H1 (cell line): ENCODE measurements at regions not wholly inside any gene's neighbourhood (a gene's known extent, or its start where the extent isn't known, plus 50 kb on each side); places are given as distances from the start of the nearest gene placed in this dataset.

Experiments used
- CTCF ChIA-PET: fragments of 300-600 bp; sonication (Branson Sonifier 250); formaldehyde crosslinking; loops from one replicate; lab custom pipeline; 2021; ENCODE audit not compliant: partially characterized antibody; lab: Charles Lee
- POLR2A ChIA-PET: fragments of 300-600 bp; sonication (Branson Sonifier 250); formaldehyde crosslinking; loops from one replicate; lab custom pipeline; 2021; ENCODE audit warnings: inconsistent platforms; ENCODE audit not compliant: partially characterized antibody; lab: Charles Lee
- DNase-seq, 2 experiments: peaks; one replicate each; pipeline versions ENCODE4 v3.0.0 to v3.0.0-alpha.2; 2010 to 2022; ENCODE audit warnings: low spot score in 2 of 2, low read depth in 1 of 2, mixed read lengths in 1 of 2
- FAIRE-seq: peaks from 2 replicates; lab custom pipeline; 2011; peaks lifted over from hg19 to GRCh38; lab: Jason Lieb, UNC
- H2AFZ ChIP-seq: 2 replicates; pipeline ENCODE4 v1.8.1; 2012; ENCODE audit warnings: low read length, inconsistent platforms
- H2AK5ac ChIP-seq: 2 replicates; pipeline ENCODE4 v1.6.1; 2013; ENCODE audit warnings: low read depth, low read length
- H2BK120ac ChIP-seq: replicated peaks from 2 replicates; pipeline ENCODE3; 2013; ENCODE audit warnings: low read depth, low read length, inconsistent platforms
- H2BK12ac ChIP-seq: 2 replicates; pipeline ENCODE4 v1.6.1; 2013; ENCODE audit warnings: low read depth, low read length
- H2BK15ac ChIP-seq: 2 replicates; pipeline ENCODE4 v1.6.1; 2013; ENCODE audit warnings: low read length
- H2BK20ac ChIP-seq: 2 replicates; pipeline ENCODE4 v1.6.1; 2013; ENCODE audit warnings: low read length
- H2BK5ac ChIP-seq: 2 replicates; pipeline ENCODE4 v1.6.1; 2013; ENCODE audit warnings: low read depth, low read length
- H3K14ac ChIP-seq: 2 replicates; pipeline ENCODE4 v1.6.1; 2013; ENCODE audit warnings: inconsistent platforms; ENCODE audit not compliant: insufficient read length
- H3K18ac ChIP-seq: 2 replicates; pipeline ENCODE4 v1.6.1; 2013; ENCODE audit warnings: low read length; ENCODE audit errors: extremely low read depth
- H3K23ac ChIP-seq: 2 replicates; pipeline ENCODE4 v1.6.1; 2013; ENCODE audit warnings: inconsistent platforms; ENCODE audit not compliant: insufficient read length
- H3K23me2 ChIP-seq: 2 replicates; pipeline ENCODE4 v1.6.1; 2013; ENCODE audit warnings: low read depth, low read length
- H3K27ac ChIP-seq: 2 replicates; pipeline ENCODE4 v1.6.1; 2011; ENCODE audit warnings: low read depth, low read length, inconsistent platforms
- H3K27me3 ChIP-seq, 4 experiments: replicated peaks in 1 of 4; 1 replicate in 1 of 4; 2 replicates in 3 of 4; pipeline versions ENCODE4 v1.6.1 to v1.8.1; 2011 to 2013; ENCODE audit warnings: low read length in 3 of 4, mild to moderate bottlenecking in 3 of 4, inconsistent platforms in 2 of 4, mixed read lengths in 2 of 4, moderate library complexity in 1 of 4; ENCODE audit not compliant: control insufficient read depth in 3 of 4, insufficient read depth in 3 of 4; ENCODE audit errors: extremely low read depth in 1 of 4
- H3K36me3 ChIP-seq, 4 experiments: 2 replicates each; pipeline versions ENCODE4 v1.6.1 to v1.8.1; 2011 to 2013; ENCODE audit warnings: mild to moderate bottlenecking in 4 of 4, low read length in 3 of 4, moderate library complexity in 2 of 4, control low read depth in 1 of 4, inconsistent platforms in 1 of 4; ENCODE audit not compliant: insufficient read depth in 4 of 4, control insufficient read depth in 2 of 4
- H3K4ac ChIP-seq: replicated peaks from 2 replicates; pipeline ENCODE3; 2013; ENCODE audit warnings: low read length, low read depth, mixed read lengths, inconsistent platforms; ENCODE audit not compliant: insufficient read length
- H3K4me1 ChIP-seq, 4 experiments: replicated peaks in 1 of 4; 1 replicate in 1 of 4; 2 replicates in 3 of 4; pipeline versions ENCODE4 v1.6.1 to v1.8.1; 2011 to 2013; ENCODE audit warnings: low read length in 3 of 4, inconsistent platforms in 2 of 4, mixed read lengths in 1 of 4; ENCODE audit not compliant: insufficient read depth in 4 of 4, control insufficient read depth in 3 of 4
- H3K4me2 ChIP-seq, 2 experiments: 2 replicates each; pipeline versions ENCODE4 v1.6.1 to v1.8.1; 2011 to 2013; ENCODE audit warnings: low read depth in 2 of 2, low read length in 2 of 2, control low read depth in 1 of 2, inconsistent platforms in 1 of 2, mild to moderate bottlenecking in 1 of 2; ENCODE audit not compliant: insufficient read depth in 1 of 2
- H3K4me3 ChIP-seq, 4 experiments: fragments of 200-600, 300-600 bp in 1 of 4; sonication (generic), shearing (Covaris generic), sonication (Bioruptor Twin) in 1 of 4; 2 replicates each; pipeline versions ENCODE4 v1.5.1 to v1.8.1; 2011 to 2016; ENCODE audit warnings: low read length in 4 of 4, low read depth in 3 of 4, control low read depth in 2 of 4, inconsistent platforms in 2 of 4, mild to moderate bottlenecking in 2 of 4, mixed read lengths in 1 of 4, moderate library complexity in 1 of 4; ENCODE audit not compliant: insufficient read depth in 2 of 4; ENCODE audit errors: extremely low read depth in 1 of 4
- H3K56ac ChIP-seq: replicated peaks from 2 replicates; pipeline ENCODE3; 2013; ENCODE audit warnings: low read depth, mild to moderate bottlenecking, mixed read lengths, low read length, inconsistent platforms; ENCODE audit not compliant: insufficient read length
- H3K79me1 ChIP-seq: 2 replicates; pipeline ENCODE4 v1.6.1; 2013; ENCODE audit warnings: low read depth, low read length, control low read depth
- H3K79me2 ChIP-seq, 2 experiments: 2 replicates each; pipeline versions ENCODE4 v1.6.1 to v1.8.1; 2012 to 2013; ENCODE audit warnings: low read length in 2 of 2, mild to moderate bottlenecking in 2 of 2, inconsistent platforms in 1 of 2; ENCODE audit not compliant: insufficient read depth in 2 of 2, control insufficient read depth in 1 of 2
- H3K9ac ChIP-seq, 4 experiments: replicated peaks in 1 of 4; 1 replicate in 1 of 4; 2 replicates in 3 of 4; pipeline versions ENCODE4 v1.6.1 to v1.8.1; 2011 to 2013; ENCODE audit warnings: low read depth in 3 of 4, low read length in 3 of 4, control low read depth in 2 of 4, mild to moderate bottlenecking in 2 of 4, moderate library complexity in 2 of 4, inconsistent platforms in 1 of 4; ENCODE audit errors: extremely low read depth in 1 of 4
- H3K9me3 ChIP-seq, 2 experiments: 2 replicates each; pipeline versions ENCODE4 v1.6.1 to v1.8.1; 2012 to 2013; ENCODE audit warnings: mild to moderate bottlenecking in 2 of 2, moderate library complexity in 2 of 2, control low read depth in 1 of 2, inconsistent platforms in 1 of 2, low read depth in 1 of 2, low read length in 1 of 2, mixed read lengths in 1 of 2; ENCODE audit not compliant: insufficient read depth in 2 of 2
- H4K20me1 ChIP-seq, 2 experiments: replicated peaks in 1 of 2; 2 replicates each; pipeline versions ENCODE3 to v1.8.1; 2011 to 2013; ENCODE audit warnings: inconsistent platforms in 2 of 2, low read length in 2 of 2, mild to moderate bottlenecking in 1 of 2; ENCODE audit not compliant: insufficient read depth in 2 of 2, control insufficient read depth in 1 of 2
- H4K5ac ChIP-seq: 2 replicates; pipeline ENCODE4 v1.6.1; 2013; ENCODE audit warnings: low read length, low read depth, mixed read lengths, inconsistent platforms; ENCODE audit not compliant: insufficient read length
- H4K8ac ChIP-seq: 2 replicates; pipeline ENCODE4 v1.8.0; 2013; ENCODE audit warnings: mild to moderate bottlenecking, moderate library complexity, low read length, inconsistent platforms; ENCODE audit not compliant: insufficient read depth; ENCODE audit errors: extremely low read depth
- H4K91ac ChIP-seq: replicated peaks from 2 replicates; pipeline ENCODE3; 2013; ENCODE audit warnings: low read length, mixed read lengths, inconsistent platforms; ENCODE audit not compliant: insufficient read length
- CHD1 ChIP-seq: IDR thresholded peaks from 2 replicates; pipeline ENCODE4 v1.6.1; 2012; ENCODE audit warnings: low read depth, low read length, improper control_type of control experiment
- CHD2 ChIP-seq: IDR thresholded peaks from 2 replicates; pipeline ENCODE4 v1.6.1; 2012; ENCODE audit warnings: low read length, improper control_type of control experiment
- CTCF ChIP-seq, 3 experiments: IDR thresholded peaks; 1 replicate in 2 of 3; 2 replicates in 1 of 3; pipeline versions ENCODE4 v1.5.1 to v1.6.1; 2011; ENCODE audit warnings: low read length in 3 of 3, mild to moderate bottlenecking in 3 of 3, inconsistent platforms in 2 of 3, low read depth in 1 of 3, moderate library complexity in 1 of 3; ENCODE audit not compliant: insufficient read depth in 1 of 3; ENCODE audit errors: control extremely low read depth in 1 of 3
- EZH2 ChIP-seq: fragments of 200-600 bp; sonication (generic); IDR thresholded peaks from 2 replicates; pipeline ENCODE4 v1.7.1; 2012; ENCODE audit warnings: low read depth, mild to moderate bottlenecking, moderate library complexity, low read length, inconsistent platforms; ENCODE audit not compliant: severe bottlenecking
- NRF1 ChIP-seq: IDR thresholded peaks from 2 replicates; pipeline ENCODE4 v1.6.1; 2011; ENCODE audit warnings: mild to moderate bottlenecking, low read depth, low read length, improper control_type of control experiment
- POLR2A ChIP-seq, 2 experiments: IDR thresholded peaks; 1 replicate in 1 of 2; 2 replicates in 1 of 2; pipeline ENCODE4 v1.6.1; 2011; ENCODE audit warnings: low read depth in 2 of 2, low read length in 2 of 2, mild to moderate bottlenecking in 2 of 2; ENCODE audit errors: control extremely low read depth in 1 of 2
- RNF2 ChIP-seq: fragments of 200-900, 300-1000 bp; sonication (generic); IDR thresholded peaks from 2 replicates; pipeline ENCODE4 v1.7.1; 2016; ENCODE audit warnings: borderline replicate concordance, low read depth, mild to moderate bottlenecking, antibody characterized with exemption, low read length; ENCODE audit not compliant: poor library complexity, severe bottlenecking; ENCODE audit errors: missing control alignments
- SIX5 ChIP-seq: IDR thresholded peaks from 2 replicates; pipeline ENCODE4 v1.6.1; 2011; ENCODE audit warnings: mild to moderate bottlenecking, low read depth, low read length
- SP2 ChIP-seq: IDR thresholded peaks from 2 replicates; pipeline ENCODE4 v1.6.1; 2012; ENCODE audit warnings: mild to moderate bottlenecking, low read length, inconsistent platforms
- TEAD4 ChIP-seq: IDR thresholded peaks from 2 replicates; pipeline ENCODE4 v1.6.1; 2012; ENCODE audit warnings: low read depth, low read length, inconsistent platforms, mixed read lengths
- WGBS, 2 experiments: shearing (Covaris generic) in 1 of 2; methylation state at CpG; one replicate each; pipeline versions ENCODE4 v1.1.6 to v1.1.7; 2013 to 2015; ENCODE audit warnings: low lambda C conversion rate in 2 of 2, mixed read lengths in 2 of 2, inconsistent platforms in 1 of 2, low coverage in 1 of 2, missing lambda C conversion rate in 1 of 2; ENCODE audit not compliant: insufficient replicate concordance in 2 of 2, insufficient coverage in 1 of 2, insufficient read length in 1 of 2; ENCODE audit errors: extremely low coverage in 1 of 2, missing lambda C conversion rate in 1 of 2; 5-methylcytosine and 5-hydroxymethylcytosine counted together
- TF ChIP-seq, protein P1 (sequence below): IDR thresholded peaks from 2 replicates; pipeline ENCODE4 v1.6.1; 2012; ENCODE audit warnings: low read length, inconsistent platforms

DNA sequence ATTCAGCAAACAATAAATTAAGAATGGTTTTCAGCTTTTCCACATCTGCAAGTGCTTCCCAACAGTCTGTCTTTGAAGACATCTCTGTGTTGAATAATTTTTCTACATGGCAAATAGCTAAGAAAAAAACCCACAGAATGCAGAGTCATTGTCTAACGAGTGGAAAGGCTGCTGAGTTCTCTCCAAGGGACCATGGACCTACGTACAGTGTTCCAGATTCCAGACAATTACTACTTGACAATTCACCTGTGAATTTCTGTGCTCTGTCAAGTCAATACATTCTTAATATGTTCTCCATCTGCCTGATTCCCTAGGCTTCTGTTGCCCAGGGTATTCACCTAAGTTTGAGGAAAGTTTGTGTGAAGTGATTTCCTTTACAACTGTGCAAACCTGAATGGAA lies 83.8 kb upstream of the CA10 start:
- FAIRE-seq (no peak), DNase-seq (no peak)
- H3K56ac ChIP-seq = no peak overlapping the region
- H4K20me1 ChIP-seq = no peaks in the 10 kb centered on the region
- H3K9ac ChIP-seq = no peak overlapping the region
- H3K36me3 ChIP-seq = no peaks in the 10 kb centered on the region
- no peaks in the 10 kb centered on the region for H3K79me1 ChIP-seq
- no peak overlapping the region for H2BK12ac ChIP-seq
- H2AK5ac ChIP-seq = no peak overlapping the region
- no peak overlapping the region for H3K23ac ChIP-seq
- WGBS, 2 experiments = 85% methylated on average over 2 of the region's 2 CpGs; no CpG with 5 or more reads in 1 of the 2 experiments
- H3K4ac ChIP-seq = no peak overlapping the region
- H4K8ac ChIP-seq = no peak overlapping the region
- H2AFZ ChIP-seq = no peak overlapping the region
- ChIA-PET CTCF (no interaction called here), POLR2A (interaction anchor here (0.7 kb wide), 1 partner anchor 254 kb away, joined by 3 read pairs; no protein-coding TSS in a partner anchor)
- H3K14ac ChIP-seq = no peak overlapping the region
- no peaks in the 10 kb centered on the region for H3K9me3 ChIP-seq
- no peak overlapping the region for H3K18ac ChIP-seq
- no peak overlapping the region for H4K91ac ChIP-seq
- H2BK5ac ChIP-seq = no peak overlapping the region
- no peak overlapping the region for H3K4me3 ChIP-seq
- no peak overlapping the region for H2BK15ac ChIP-seq
- no peaks in the 10 kb centered on the region for H3K23me2 ChIP-seq
- no peak overlapping the region for H3K27ac ChIP-seq
- no peaks in the 10 kb centered on the region for H3K4me1 ChIP-seq
- no peak overlapping the region for H3K4me2 ChIP-seq
- no peak overlapping the region for H2BK120ac ChIP-seq
- H3K79me2 ChIP-seq = no peaks in the 10 kb centered on the region
- no peak overlapping the region for H4K5ac ChIP-seq
- no peak overlapping the region for H2BK20ac ChIP-seq
- no peaks in the 10 kb centered on the region for H3K27me3 ChIP-seq
- TF ChIP-seq SP2 (no peak), TEAD4 (no peak), EZH2 (no peak), POLR2A (IDR thresholded peaks at IDR 0.05; ENCODE audit: control extremely low read depth in 1 of 2, low read depth in 2 of 2, low read length in 2 of 2) (no peak), RNF2 (no peak), CHD2 (no peak), SIX5 (no peak), CTCF (IDR thresholded peaks at IDR 0.05; ENCODE audit: control extremely low read depth in 1 of 3, insufficient read depth in 1 of 3, low read depth in 1 of 3, low read length in 3 of 3) (no peak), CHD1 (no peak), NRF1 (no peak)
- TF ChIP-seq, protein P1, sequence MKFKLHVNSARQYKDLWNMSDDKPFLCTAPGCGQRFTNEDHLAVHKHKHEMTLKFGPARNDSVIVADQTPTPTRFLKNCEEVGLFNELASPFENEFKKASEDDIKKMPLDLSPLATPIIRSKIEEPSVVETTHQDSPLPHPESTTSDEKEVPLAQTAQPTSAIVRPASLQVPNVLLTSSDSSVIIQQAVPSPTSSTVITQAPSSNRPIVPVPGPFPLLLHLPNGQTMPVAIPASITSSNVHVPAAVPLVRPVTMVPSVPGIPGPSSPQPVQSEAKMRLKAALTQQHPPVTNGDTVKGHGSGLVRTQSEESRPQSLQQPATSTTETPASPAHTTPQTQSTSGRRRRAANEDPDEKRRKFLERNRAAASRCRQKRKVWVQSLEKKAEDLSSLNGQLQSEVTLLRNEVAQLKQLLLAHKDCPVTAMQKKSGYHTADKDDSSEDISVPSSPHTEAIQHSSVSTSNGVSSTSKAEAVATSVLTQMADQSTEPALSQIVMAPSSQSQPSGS = no peak
